Pancreas (tissue), 10 donors: ENCODE measurements at regions not wholly inside any gene's neighbourhood (a gene's known extent, or its start where the extent isn't known, plus 50 kb on each side); places are given as distances from the start of the nearest gene placed in this dataset.

Experiments used
- ATAC-seq, 4 donors: fragments of 200-7000 bp; cut with Tn5 transposase; one replicate each; pipeline versions ENCODE4 v1.8.0 to v1.9.1; 2020; ENCODE audit warnings: mild to moderate bottlenecking in 4 of 4, moderate library complexity in 4 of 4
- DNase-seq, 6 donors: peaks; one replicate each; pipeline ENCODE4 v3.0.0-alpha.2; 2020
- FAIRE-seq: peaks from 2 replicates; lab custom pipeline; 2012; peaks lifted over from hg19 to GRCh38; lab: Jason Lieb, UNC
- H3K27ac ChIP-seq, 4 donors: fragments of 200-600 bp; sonication (generic); 1 replicate in 3 of 4; 2 replicates in 1 of 4; pipeline versions ENCODE4 v1.5.0 to v1.8.0; 2020
- H3K27me3 ChIP-seq, 4 donors: fragments of 200-600 bp; one replicate each; pipeline ENCODE4 v1.8.0; 2021
- H3K36me3 ChIP-seq, 3 donors: fragments of 200-600 bp; sonication (generic) in 1 of 3; one replicate each; pipeline versions ENCODE4 v1.5.0 to v1.8.0; 2020 to 2021
- H3K4me1 ChIP-seq, 3 donors: fragments of 200-600 bp; one replicate each; pipeline ENCODE4 v1.8.0; 2021
- H3K4me3 ChIP-seq, 4 donors: fragments of 200-600 bp; sonication (generic) in 2 of 4; one replicate each; pipeline versions ENCODE4 v1.5.0 to v1.8.0; 2020 to 2021
- H3K9me3 ChIP-seq, 4 donors: fragments of 200-600 bp; one replicate each; pipeline ENCODE4 v1.8.0; 2021
- WGBS, 2 donors: extraction: QIAGEN DNeasy Blood & Tissue Kit; methylation state at CpG; one replicate each; pipeline ENCODE4 v1.1.7; 2013; 5-methylcytosine and 5-hydroxymethylcytosine counted together
- intact Hi-C, 3 donors: fragments of 100-400 bp; cut with DNase I; formaldehyde crosslinking; loops; one replicate each; pipeline versions ENCODE4 v1.11.1 to v1.14.2; 2022
- TF ChIP-seq, protein P1 (sequence below), 4 donors: fragments of 200-600 bp; sonication (generic) in 3 of 4; IDR thresholded peaks; one replicate each; pipeline versions ENCODE4 v1.5.0 to v1.8.0; 2021; ENCODE audit warnings: antibody characterized with exemption in 4 of 4
- donor health status: healthy with polysubstance abuse.
- donor health status: DM: no; HTN: no; CAD: no; lungs with moderate emphysema.
- donor health status: DM: no; HTN: no; CAD: no.
- donor health status: control.
- donor health status: control.
- donor health status: Bipolar disorder and iron deficiency.
- donor health status: DM: yes; HTN: yes; CAD: no.
- donor health status: DM: no; HTN: no; CAD: no.
- donor health status: DM: no; HTN: no; CAD: no.
- donor health status: DM: yes; HTN: yes; CAD: no.

GRCh38 chr2:58378152-58378551, 137.0 kb upstream of the FANCL start:
- Histone ChIP-seq H3K36me3 (no peaks in the 10 kb centered on the region), H3K27me3 (no peaks in the 10 kb centered on the region), H3K9me3 (no peaks in the 10 kb centered on the region), H3K4me3 (no peak overlapping the region), H3K4me1 (no peaks in the 10 kb centered on the region), H3K27ac (no peak overlapping the region)
- DNase-seq (no peak), FAIRE-seq (no peak), ATAC-seq (no peak)
- intact Hi-C loops: no loop called here
- WGBS, 2 donors: 93 to 97% methylated on average over 5 of the region's 5 CpGs
- TF ChIP-seq, protein P1, sequence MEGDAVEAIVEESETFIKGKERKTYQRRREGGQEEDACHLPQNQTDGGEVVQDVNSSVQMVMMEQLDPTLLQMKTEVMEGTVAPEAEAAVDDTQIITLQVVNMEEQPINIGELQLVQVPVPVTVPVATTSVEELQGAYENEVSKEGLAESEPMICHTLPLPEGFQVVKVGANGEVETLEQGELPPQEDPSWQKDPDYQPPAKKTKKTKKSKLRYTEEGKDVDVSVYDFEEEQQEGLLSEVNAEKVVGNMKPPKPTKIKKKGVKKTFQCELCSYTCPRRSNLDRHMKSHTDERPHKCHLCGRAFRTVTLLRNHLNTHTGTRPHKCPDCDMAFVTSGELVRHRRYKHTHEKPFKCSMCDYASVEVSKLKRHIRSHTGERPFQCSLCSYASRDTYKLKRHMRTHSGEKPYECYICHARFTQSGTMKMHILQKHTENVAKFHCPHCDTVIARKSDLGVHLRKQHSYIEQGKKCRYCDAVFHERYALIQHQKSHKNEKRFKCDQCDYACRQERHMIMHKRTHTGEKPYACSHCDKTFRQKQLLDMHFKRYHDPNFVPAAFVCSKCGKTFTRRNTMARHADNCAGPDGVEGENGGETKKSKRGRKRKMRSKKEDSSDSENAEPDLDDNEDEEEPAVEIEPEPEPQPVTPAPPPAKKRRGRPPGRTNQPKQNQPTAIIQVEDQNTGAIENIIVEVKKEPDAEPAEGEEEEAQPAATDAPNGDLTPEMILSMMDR (IDR thresholded peaks at IDR 0.05): no peak

DNA sequence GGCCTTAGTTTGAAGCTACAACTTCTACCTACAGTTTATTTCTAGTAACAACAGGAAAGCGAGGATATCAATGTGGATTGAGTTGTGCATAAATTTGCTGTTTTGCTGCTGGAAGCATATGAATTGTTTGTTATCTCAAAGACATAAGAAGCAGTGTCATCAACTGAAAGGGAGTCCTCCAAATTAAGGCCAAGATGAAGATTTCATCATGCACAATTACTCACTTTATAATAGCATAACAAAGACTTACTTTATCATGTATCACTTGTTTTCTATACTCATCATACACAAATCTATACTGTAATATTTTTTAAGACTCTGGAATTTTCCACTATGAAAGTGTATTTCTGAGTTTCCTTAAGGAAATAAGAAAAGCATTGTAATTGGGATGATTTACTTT, 136.1 kb upstream of the FANCL start:
- 81 to 92% methylated on average over 1 of the region's 1 CpG for WGBS, 2 donors
- TF ChIP-seq, protein P1 (IDR thresholded peaks at IDR 0.05): no peak
- Histone ChIP-seq H3K27me3 (no peaks in the 10 kb centered on the region), H3K4me3 (no peak overlapping the region), H3K9me3 (no peaks in the 10 kb centered on the region), H3K36me3 (no peaks in the 10 kb centered on the region), H3K4me1 (no peaks in the 10 kb centered on the region), H3K27ac (no peak overlapping the region)
- ATAC-seq (no peak), FAIRE-seq (no peak), DNase-seq (no peak)
- intact Hi-C loops: no loop called here

- intact Hi-C loops: no loop called here
- H3K4me3 ChIP-seq: no peak overlapping the region
- no peak for ATAC-seq
These were observed 135.5 kb upstream of the FANCL start for GRCh38 chr2:58376592-58376991.

DNA sequence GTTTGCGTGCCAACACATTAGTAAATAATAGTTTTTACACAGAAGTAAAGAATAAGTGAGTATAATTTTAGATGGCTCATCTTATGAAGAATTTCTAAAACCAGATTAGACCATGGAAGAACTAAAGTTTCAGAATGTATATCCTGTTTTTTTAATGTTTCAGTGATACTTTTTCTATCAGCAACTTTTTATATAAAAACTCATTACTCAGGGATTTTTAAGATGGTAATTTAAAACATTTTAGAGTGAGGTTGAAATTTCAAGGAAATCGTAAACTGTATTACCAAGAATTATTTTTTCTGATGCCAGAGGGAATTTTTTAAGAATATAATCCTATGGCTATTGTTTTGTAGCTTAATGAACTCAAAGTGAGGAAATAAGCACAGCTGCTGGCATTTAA, 128.5 kb upstream of the FANCL start:
- 82 to 86% methylated on average over 2 of the region's 2 CpGs for WGBS, 2 donors

More at GRCh38 chr2:58376592-58376991, 135.5 kb upstream of the FANCL start:
- Histone ChIP-seq H3K36me3 (no peaks in the 10 kb centered on the region), H3K4me1 (no peaks in the 10 kb centered on the region), H3K27ac (no peak overlapping the region), H3K27me3 (no peaks in the 10 kb centered on the region), H3K9me3 (no peaks in the 10 kb centered on the region)
- TF ChIP-seq, protein P1 (IDR thresholded peaks at IDR 0.05): no peak
- FAIRE-seq (no peak), DNase-seq (no peak)
- WGBS, 2 donors: 86 to 97% methylated on average over 1 of the region's 1 CpG

GRCh38 chr2:58364098-58364497, 123.0 kb upstream of the FANCL start:
- ATAC-seq (no peak), FAIRE-seq (no peak), DNase-seq (no peak)
- intact Hi-C loops: no loop called here
- 87 to 89% methylated on average over 4 of the region's 4 CpGs for WGBS, 2 donors
- TF ChIP-seq, protein P1 (IDR thresholded peaks at IDR 0.05): no peak
- no peak overlapping the region for H3K27ac ChIP-seq
- no peaks in the 10 kb centered on the region for H3K4me1 ChIP-seq
- no peaks in the 10 kb centered on the region for H3K36me3 ChIP-seq
- no peaks in the 10 kb centered on the region for H3K27me3 ChIP-seq
- no peak overlapping the region for H3K4me3 ChIP-seq
- no peaks in the 10 kb centered on the region for H3K9me3 ChIP-seq

More for the DNA sequence above, 128.5 kb upstream of the FANCL start:
- FAIRE-seq (no peak), ATAC-seq (no peak), DNase-seq (no peak)
- TF ChIP-seq, protein P1 (IDR thresholded peaks at IDR 0.05): no peak
- no peaks in the 10 kb centered on the region for H3K9me3 ChIP-seq
- no peaks in the 10 kb centered on the region for H3K36me3 ChIP-seq
- H3K27me3 ChIP-seq: no peaks in the 10 kb centered on the region
- no peak overlapping the region for H3K27ac ChIP-seq
- H3K4me3 ChIP-seq: no peak overlapping the region
- intact Hi-C loops: no loop called here
- H3K4me1 ChIP-seq: no peaks in the 10 kb centered on the region
